Activated CD4-positive, CD25-positive, alpha-beta regulatory T cell treated with anti-CD3 and anti-CD28 coated beads, Interleukin-2, amount 50 U/mL, for 24 hours (primary cell): ENCODE measurements at regions not wholly inside any gene's neighbourhood (a gene's known extent, or its start where the extent isn't known, plus 50 kb on each side); places are given as distances from the start of the nearest gene placed in this dataset.

Source experiments
- ATAC-seq, 2 donors: fragments of 150-1000 bp; cut with Tn5 transposase; one replicate each; pipeline ENCODE4 v1.10.0; 2021; ENCODE audit warnings: mild to moderate bottlenecking in 1 of 2, moderate library complexity in 1 of 2

DNA sequence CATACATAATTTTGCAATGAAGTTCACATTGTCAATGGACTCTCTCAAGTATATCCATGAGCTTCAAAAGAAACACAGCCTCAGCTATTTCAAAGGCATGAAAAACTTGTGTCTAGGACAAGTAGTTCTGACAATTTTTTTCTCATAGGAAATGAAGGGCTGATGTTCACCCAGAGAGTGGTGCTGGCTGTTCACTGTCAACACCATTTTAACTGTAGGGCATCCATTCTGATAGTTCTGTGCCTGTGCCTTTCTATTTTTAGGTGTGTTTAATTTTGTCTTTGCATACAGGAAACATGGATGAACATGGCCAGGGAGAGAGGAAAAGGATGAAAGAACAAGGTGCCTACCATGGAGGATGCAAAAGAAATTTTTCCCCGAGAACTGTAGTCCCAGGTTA lies 135.3 kb upstream of the MAP9 start:
- no peak for ATAC-seq

DNA sequence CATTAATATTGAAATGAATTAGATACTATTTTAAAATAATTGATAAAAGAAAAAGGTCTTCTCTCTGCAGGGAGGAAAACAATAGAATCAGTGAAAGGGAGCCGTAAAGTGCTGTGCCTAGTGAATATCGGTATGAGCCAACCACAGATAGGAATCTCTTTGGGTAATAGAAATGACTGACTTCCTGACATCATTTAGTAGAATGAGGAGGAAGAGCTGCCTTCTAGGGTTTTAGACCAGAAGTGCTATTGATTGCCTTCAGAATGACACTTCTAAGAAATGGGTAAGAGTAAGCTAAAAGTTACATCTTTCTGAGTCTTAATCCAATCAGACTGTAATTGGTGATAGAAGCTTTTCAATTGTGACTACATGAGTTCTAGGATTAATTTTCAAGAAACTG lies 134.0 kb upstream of the MAP9 start:
- ATAC-seq = no peak

DNA sequence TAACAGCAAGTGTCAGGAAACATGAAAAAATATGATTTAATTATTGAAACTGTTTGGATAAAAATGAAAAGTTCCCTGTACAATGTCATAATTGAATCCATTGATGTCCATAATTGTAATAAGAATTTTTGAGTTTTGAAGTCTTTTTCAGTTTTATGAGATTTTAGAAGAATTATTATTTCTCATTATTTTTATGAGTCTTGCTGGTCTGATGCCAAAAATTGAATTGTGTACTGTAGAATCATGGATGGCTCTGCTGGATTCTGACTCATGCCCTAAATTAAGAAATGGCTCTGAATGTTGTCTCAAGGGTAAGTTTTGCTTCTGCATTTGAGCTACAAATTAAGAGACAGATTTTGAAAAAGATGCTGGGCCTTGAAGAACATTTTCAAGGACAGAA lies 132.8 kb upstream of the MAP9 start:
- no peak for ATAC-seq

DNA sequence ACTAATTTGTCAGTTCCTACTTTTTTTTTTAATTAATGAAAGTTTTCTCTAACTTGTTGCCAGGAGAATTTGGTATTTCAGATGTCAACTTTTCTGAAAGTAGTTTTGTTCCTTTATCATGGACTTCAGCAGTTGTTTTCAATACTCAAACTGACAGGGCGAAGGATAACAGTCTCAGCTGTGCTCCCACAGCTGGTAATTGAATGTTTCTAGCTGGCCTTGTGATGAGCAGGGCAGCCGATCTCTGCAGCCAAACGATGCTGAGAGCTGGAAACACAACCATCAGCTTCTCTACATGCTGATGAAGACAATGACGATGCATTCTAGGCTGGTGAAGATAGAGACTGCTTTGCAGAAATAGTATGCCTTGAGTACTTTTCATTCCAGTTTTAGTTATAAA lies 130.0 kb upstream of the MAP9 start:
- ATAC-seq = no peak

DNA sequence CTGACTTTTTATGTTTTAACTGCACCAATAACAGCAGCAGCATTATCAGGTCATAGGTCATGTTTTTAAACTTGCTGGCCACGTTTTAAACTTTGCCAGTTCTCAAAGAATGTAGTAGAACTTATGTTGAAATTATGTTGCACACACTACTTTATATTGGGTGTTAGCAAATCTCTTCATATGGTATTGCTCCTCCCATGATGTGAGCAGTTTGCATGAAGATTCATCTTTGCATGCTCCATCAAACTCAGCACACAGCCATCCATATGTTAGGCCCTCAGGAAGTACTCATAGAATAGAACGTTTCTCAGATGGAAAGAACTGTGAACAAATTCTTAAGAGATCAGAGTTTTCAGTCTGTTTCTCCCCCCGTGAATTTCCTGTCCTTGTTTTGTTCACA lies 128.6 kb upstream of the MAP9 start:
- no peak for ATAC-seq

DNA sequence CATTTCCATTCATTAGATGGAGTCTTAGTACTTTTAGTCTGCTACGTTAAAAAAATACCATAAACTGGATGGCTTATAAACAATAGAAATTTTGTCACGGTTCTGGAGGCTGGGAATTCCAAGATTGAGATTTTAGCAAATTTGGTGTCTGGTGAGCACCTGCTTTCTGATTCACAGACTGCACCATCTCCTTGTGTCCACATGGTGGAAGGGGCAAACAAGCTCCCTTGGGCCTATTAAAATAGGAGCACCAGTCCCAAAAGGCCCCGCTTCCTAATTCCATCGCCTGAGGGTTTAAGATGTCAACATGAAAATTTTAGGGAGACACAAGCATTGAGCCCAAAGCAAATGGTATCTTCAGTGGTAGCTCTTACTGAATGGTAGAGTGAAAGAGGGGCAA lies 120.5 kb upstream of the MAP9 start:
- ATAC-seq = no peak

DNA sequence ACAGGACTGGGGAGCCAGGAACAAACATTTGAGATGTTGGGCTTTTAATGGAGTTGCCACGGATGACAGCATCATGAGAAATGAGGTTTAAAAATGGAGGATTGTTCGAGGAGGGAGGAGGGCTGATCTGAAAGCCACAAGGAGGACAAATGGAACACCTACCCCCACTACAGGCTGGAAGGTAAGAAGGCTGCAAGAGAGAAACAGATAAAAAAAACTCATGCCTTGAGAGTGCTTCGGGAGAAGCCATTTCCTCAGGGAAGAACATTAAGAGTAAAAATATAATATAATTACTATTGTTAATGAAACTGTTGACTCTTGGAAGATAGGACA lies 119.5 kb upstream of the MAP9 start:
- ATAC-seq = no peak

DNA sequence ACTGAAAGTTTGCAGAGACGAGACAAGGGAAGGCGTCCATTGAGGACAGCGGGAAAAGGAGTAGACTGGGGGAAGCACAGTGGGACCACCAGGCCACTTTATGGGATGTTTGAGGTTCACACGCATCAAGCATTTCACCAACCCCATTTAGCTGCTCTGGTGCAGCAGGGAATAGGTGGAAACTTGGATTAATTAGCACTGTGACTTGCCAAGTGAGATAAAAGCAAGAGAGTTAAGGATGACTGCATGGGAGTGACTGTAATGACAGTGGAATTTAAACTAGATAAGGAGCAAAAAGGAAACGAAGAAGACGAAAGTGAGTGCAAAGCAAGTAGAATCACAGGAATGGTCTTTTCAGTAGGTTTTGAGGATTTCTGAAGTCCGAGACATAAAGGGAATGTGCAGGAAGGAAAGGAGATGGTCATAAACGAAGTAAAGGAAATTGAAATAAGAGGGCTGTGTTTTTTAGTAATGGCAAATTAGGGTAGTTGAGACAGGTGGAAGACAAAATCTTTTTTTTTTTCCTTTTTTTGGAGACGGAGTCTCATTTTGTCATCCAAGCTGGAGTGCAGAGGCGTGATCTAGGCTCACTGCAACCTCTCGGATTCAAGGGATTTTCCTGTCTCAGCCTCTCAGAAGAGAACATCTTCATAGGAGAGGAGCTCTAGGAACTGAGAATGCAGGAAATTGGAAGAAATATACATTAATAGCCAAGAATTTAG lies 119.0 kb upstream of the MAP9 start:
- no peak for ATAC-seq

DNA sequence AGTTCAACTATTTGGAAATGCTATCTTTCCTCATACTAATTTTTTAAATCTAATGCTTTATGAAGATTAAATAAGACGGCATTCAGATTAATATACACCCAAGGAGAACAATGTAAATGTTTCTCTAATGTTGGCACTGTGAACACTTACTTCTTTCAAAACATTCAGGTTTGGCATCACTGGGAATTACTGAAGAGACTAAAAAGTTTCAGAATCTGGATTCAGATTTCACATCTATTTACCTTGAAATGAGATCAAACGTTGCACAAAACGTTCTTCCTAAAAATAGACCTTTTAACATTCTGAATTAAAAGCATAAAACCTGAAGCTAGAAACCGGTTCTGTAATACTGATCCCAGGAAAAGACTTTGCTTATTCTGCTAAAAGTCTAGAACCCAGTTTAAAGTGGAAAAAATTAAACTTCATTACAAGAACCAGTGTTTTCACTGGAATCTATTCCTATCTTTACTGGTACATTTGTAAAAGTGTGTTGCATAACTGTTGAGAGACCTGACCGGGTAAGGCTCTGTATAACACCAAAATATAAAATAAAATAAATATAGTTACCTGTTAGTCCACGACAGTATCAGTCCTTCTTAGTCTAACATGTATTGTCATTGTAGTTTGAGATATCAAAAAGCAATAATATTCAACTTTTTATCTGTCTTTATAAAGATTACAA lies 117.4 kb upstream of the MAP9 start:
- no peak for ATAC-seq

DNA sequence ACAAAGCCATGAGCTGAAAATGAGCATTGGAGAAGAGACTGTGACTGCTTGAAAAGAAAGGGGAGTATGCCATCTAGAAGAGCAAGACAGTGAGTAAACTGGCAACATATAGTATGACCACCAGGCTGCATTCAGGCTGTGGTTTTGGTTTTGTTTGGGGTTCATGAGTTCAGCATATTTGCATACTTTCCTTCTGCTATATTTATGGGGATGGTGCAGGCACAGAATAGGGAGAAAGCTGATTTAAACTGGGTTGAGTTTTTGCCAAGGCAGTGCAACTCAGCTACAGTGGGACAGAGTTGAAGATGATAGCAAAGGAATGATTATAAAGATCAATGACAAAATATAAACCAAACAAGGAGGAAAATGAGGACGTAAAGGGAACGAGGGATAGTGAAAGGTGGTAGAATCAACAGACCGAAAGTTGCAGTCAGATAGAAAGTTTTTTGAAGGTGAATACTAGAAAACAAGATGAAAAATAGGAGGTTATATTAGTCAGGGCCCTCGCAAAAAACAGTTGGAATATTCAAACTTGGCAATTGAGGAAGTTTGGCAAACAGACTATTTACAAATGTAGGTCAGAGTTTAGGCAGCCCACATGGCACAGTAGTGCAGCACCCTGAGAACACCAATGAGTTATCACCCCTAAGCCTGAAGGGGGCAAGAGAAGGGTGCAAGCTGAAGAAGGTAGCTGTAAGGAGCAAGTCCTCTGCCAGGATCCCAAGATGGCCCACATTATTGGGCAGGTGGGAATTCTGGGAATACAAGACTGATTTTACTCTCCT lies 114.8 kb upstream of the MAP9 start:
- no peak for ATAC-seq

DNA sequence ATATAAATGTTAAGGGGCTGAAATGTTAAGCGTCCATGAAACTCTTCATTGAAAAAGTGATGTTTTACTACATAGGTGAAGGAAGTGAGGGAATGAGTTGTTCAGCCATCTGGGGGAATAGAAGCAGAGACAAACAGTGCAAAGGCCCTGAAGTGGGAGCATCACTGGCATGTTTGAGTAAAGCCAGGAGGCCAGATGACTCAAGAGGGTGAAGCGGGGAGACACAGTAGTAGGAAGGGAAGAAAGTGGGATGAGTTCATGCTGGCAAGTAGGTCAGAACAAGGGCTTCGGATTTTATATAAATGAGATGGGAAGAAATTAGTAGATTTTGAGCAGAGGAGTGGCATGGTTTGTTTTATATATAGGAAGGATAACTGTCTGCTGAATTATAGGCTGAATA lies 112.5 kb upstream of the MAP9 start:
- ATAC-seq = no peak

DNA sequence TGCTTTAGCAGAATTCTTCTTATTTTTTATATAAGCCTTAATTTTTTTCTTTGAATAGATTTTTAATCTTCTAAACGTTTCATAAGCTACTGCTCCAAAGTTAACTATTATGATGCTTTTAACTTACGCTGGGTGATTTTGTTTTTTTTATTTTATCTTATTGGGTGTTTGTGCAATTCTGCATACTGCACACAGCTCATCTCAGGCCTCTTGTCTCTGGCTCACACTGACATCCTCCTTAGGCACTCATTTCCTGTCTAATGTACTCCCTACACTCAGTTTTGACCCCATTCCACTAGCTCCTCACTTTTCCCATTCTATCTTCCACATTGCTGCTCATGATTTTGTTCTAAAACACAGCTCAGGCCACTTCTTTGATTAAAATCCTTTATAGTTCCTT lies 111.9 kb upstream of the MAP9 start:
- no peak for ATAC-seq

DNA sequence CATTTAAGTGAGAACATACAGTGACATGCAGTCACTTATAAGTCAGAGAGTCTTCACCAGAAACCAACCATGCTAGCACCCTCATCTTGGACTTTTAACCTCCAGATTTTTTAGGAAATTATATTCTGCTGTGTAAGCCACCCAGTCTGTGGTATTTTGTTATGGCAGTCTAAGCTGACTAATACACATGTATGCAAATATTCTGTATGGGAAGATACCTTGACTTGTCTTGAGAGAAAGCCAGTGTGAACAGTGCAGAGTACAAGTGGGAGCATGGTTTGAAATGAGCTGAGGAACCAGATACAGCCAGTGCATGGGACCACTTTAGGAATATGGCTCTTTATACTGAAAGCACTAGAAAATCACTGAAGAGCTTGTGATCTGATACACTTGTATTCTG lies 110.4 kb upstream of the MAP9 start:
- ATAC-seq = no peak

DNA sequence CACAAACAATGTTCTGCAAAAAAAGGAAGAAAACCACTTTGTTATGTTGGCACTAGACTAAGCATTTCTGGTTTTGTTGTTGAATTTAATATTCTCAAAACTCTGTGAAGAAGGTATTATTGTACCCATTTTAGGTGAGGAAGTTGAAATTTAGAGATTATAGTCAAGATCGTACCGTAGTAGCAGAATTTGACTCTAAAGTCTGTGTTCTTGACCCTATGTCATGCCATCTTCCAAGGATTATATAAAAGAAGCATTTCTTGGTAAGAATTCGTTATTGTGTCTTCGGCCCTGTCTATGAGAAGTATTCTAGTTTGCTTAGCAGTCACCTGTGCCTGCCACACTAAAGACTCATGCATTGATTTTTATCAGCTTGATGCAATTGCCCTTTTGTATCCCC lies 104.4 kb upstream of the MAP9 start:
- no peak for ATAC-seq

DNA sequence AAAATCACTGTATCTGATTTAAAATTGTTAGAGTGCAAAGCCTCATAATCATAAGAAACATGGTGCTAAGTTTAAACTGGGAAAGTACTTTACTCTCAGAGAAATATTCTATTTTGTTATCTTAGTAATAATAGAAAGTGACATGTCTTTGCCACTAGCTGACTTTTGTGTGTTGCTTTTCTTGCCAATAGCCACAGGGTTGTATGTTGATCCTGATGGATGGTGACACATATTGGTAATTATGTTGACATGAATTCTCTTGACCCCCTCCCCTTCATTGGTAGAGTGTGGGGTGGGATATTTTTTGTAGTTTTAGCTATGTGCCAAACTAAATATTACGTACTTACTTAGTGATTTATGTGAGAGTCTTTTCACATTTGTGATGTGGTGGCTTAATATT lies 103.1 kb upstream of the MAP9 start:
- no peak for ATAC-seq

DNA sequence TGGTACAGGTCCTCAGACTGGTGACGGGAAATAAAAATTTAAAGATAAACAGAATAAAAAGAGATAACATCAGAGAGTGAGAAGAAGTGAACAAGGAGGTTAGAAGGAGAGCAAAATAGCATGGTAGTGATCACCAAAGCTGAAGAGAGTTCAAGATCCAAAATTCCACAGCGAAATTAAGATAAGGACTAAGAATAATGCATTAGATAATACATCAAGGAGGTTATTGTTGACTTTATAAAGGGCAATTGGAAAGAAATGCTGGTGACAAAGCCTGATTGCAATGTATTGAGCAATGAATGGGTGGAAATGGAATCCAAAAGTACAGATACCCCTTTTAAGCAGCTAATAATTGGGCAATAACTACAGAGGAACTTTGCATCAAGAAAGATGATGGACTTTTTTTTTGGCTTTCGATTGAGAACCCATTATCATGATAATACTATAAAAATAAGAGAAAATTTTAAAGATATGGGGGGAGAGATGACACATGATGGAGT lies 101.6 kb upstream of the MAP9 start:
- ATAC-seq = no peak

DNA sequence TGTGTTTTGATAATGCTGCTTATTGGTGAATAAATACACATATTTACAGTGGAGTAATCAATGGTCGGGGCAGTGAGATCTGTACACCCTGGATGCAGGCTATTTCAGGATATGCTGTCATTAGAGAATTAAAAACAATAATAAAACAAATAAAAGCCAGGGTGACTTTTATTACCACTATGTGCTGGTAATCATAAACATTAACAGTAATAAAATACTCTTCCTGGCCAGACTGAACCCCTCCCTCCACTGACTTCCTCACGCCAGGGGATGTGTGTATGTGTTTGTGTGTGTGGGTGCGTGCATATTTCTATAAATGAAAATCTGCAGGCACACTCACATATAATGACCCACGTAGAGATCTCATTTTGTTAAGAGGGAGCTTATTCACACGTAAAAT lies 98.0 kb upstream of the MAP9 start:
- no peak for ATAC-seq

DNA sequence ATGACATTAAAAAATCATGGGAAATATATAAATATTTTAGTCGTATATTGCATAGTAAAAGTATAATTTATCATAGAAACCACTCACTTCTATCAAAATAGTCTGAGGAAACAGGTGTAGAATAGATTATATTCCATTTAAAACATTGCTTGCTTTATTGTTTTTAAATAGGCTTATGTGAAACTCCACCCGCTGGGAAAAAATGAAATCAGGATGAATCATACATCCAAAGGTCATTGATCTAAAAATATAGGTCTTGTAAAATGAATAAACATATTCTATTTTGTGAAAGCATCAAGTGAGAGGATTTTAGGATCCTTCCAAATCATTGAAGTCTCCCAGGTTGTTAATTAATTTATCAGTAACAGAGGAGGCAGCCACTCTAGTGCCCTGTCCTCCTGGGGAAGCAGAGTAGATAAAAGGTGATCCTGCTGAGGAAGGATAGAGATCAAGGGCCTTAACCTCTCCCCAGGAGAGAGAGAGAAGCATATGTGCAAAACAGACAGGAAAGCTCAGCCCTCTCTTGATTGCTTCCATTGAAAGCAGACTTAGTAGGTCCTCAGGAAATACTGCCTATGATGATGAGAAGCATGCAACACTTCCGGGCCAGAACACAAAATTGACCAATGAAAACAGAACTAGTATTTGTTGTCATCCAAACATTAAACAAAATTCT lies 96.8 kb upstream of the MAP9 start:
- no peak for ATAC-seq

DNA sequence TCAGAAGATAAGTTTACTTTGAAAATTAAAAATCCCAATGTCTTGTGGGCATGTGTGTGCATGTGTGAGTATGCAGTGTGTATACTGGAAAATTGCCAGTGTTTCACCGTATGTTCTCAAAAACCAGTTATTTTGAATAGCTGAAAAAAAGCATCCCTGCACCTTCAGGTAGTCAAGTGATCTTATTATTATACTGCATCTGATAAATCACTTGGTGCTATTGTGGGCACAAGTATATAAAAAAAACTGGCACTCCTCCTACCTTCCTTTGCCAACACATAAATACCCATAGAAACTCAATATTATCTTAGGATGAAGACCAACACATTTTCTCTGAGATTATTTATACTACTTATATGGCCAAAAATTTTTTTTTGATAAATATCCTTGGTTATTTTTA lies 91.5 kb upstream of the MAP9 start:
- no peak for ATAC-seq

DNA sequence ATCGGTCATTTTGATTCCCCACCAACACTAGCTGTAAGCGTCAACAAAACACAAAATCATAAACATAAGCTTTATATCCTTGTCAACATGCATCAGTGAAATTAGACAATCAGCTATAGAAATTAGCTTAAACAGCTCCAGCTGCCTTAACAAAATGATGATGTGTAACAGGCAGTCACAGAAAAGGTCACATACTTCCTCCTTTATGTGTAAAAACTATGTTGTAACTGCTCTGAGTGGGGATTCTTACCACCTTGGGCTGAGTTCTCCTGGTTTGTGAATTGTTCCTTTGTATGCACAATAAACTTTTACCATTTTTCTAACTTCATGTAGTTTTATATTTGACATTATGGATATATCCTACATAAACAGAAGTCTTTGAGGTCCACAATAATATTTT lies 73.9 kb upstream of the MAP9 start:
- no peak for ATAC-seq

DNA sequence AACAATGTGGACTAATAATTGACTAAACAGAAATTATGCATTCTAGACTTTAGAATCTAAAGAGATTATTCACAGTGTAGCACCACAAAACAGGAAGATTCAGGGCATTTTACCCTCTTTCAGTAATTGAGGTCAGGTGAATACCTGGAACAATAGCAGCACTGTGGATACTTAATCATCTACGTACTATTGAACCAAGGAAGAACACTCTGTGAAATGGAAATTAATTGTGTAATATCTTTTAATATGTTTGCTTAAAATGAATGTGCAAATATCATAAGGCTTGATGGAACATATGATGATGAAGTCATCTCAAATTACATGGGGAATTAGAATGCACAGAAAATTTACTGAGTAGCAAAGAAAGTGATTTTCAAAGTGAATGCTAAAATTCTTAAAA lies 68.5 kb upstream of the MAP9 start:
- ATAC-seq = no peak

DNA sequence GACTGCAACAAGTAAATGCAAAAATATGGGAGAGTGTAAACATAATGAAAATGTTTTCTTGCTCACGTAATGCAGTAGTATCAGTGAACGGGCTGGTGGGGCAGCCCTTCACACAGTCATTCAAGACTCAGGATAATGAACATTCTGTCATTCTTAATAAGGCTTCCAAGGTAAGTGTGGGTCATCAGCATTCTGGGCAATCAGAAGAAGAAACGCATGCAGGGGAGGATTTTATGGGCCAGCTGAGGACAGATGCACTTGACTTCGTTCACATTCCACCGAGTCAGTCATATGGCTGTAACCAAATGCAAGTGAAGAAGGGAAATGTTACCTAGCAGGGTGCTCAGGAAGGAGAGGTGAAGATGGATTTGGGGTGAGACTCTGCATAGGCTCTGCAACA lies 68.0 kb upstream of the MAP9 start:
- no peak for ATAC-seq

DNA sequence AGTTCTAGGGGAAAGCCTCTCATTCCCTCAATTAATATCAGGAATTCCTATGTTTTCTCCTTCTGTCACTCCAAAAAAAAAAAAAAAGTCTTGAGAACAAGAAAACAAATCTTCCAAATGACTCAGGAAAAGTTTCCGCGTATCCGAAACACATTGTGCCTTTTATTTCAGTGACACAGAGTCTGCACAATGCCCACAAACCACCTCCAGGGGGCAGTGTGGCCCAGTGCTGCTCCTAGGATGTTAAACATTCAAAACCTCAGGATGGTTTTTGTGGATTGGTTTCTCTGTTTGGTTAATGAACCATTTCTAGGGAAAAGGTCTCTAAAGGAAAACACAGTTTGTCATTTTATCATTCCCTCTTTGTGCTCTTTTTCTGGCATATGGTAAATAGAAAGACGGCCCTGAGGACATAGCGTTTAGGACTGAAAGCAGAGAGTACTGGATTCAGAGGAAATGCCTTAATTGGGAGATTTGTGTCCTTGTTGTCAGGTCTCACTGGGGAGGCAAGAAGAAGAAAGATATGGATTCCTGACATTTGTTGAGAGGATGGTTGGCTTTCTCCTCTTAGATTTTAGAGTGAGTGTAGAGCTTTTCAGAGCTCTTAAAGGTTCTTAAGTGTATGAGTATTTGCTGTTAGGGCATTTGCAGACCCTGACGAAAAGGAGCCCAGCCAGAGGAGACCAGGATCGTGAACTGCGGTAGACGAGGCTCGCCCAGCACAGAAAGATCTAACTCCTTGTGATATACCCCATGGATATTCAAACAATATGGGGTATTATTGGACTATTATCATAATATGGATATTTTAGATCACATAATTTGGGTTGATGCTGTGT lies 65.7 kb upstream of the MAP9 start:
- no peak for ATAC-seq
